BJ (cell line): ENCODE measurements at regions not wholly inside any gene's neighbourhood (a gene's known extent, or its start where the extent isn't known, plus 50 kb on each side); places are given as distances from the start of the nearest gene placed in this dataset.

Experiments used
- CTCF ChIA-PET: fragments of 350-600 bp; formaldehyde crosslinking; extraction: SDS; loops from one replicate; lab custom pipeline; 2021; ENCODE audit warnings: antibody characterized with exemption, inconsistent platforms; lab: Yijun Ruan, JAX
- POLR2A ChIA-PET: fragments of 300-600 bp; sonication (Branson Sonifier 250); formaldehyde crosslinking; extraction: SDS; loops from one replicate; lab custom pipeline; 2021; ENCODE audit warnings: antibody characterized with exemption; lab: Charles Lee
- DNase-seq: peaks from one replicate; pipeline ENCODE4 v3.0.0-alpha.2; 2011; ENCODE audit warnings: low read depth
- H3K27me3 ChIP-seq: 2 replicates; pipeline ENCODE4 v1.6.0; 2011; ENCODE audit warnings: low read length; ENCODE audit not compliant: control insufficient read depth, insufficient read depth
- H3K36me3 ChIP-seq: 2 replicates; pipeline ENCODE4 v1.5.1; 2011; ENCODE audit warnings: low read length; ENCODE audit not compliant: control insufficient read depth, insufficient read depth
- H3K4me3 ChIP-seq: 2 replicates; pipeline ENCODE4 v1.5.1; 2011; ENCODE audit warnings: low read depth, mild to moderate bottlenecking, control low read depth, low read length
- TF ChIP-seq, protein P1 (sequence below): IDR thresholded peaks from 2 replicates; pipeline ENCODE4 v1.5.1; 2011; ENCODE audit warnings: low read depth, mild to moderate bottlenecking, control low read depth, inconsistent platforms, low read length, moderate library complexity; ENCODE audit not compliant: insufficient read depth

DNA sequence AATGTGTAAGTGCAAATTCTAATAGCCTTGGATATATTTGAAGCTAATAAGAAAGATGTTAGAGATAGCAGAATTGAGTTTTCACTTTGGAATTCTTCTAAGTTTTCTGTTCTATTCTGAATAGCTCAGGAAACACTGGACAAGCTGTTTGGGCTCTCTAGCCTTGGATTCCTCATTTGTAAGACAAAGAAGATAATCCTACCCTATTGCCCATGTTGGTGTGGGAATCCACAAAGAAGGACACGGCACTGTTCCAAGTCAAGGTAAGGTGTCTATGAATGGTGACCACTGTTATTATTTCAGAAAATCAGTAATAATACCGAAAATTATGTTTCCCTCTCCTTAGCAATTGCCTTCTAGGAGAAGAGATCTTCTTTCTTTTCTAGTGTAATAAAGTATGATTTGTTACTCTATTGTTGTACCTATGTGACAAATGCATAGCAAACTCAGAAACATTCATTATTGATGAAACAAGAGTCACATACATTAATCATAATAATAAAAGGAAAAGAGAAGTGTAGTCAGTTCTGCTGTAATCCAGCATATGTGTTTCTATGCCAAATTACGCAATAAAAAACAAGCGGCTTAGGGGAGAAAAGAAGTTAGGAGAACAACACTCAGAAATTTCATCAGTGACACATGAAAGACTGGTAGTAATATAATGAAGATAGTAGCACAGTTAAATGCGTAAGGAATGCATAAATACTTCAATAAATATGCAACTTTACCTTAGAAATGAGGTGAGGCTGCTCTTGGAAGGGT is 1012.3 kb upstream of the PHF14 start:
- Histone ChIP-seq H3K4me3 (no peak overlapping the region), H3K36me3 (no peaks in the 10 kb centered on the region), H3K27me3 (no peaks in the 10 kb centered on the region)
- TF ChIP-seq, protein P1, sequence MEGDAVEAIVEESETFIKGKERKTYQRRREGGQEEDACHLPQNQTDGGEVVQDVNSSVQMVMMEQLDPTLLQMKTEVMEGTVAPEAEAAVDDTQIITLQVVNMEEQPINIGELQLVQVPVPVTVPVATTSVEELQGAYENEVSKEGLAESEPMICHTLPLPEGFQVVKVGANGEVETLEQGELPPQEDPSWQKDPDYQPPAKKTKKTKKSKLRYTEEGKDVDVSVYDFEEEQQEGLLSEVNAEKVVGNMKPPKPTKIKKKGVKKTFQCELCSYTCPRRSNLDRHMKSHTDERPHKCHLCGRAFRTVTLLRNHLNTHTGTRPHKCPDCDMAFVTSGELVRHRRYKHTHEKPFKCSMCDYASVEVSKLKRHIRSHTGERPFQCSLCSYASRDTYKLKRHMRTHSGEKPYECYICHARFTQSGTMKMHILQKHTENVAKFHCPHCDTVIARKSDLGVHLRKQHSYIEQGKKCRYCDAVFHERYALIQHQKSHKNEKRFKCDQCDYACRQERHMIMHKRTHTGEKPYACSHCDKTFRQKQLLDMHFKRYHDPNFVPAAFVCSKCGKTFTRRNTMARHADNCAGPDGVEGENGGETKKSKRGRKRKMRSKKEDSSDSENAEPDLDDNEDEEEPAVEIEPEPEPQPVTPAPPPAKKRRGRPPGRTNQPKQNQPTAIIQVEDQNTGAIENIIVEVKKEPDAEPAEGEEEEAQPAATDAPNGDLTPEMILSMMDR: no peak
- ChIA-PET CTCF (no interaction called here), POLR2A (no interaction called here)
- DNase-seq: no peak

DNA sequence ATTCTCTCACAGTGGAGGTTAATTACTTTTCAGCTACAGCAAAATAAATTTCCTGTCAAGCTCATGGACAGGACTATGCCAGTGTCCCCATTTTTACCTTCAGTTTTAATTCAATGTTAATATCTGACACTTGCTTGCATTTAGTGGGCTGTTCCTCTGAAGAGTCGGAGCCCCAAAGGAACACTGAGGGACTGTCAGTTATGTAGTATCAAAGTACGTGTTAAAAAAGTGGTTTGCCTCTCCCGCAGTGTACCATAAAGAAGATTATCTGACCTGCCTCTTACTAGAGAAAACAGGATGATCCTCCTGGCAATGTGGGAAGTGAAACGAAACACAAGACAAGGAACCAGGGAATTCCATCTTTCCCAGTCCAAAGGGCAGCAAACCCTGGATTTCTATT is 1010.9 kb upstream of the PHF14 start:
- no peak for DNase-seq
- Histone ChIP-seq H3K36me3 (no peaks in the 10 kb centered on the region), H3K27me3 (no peaks in the 10 kb centered on the region), H3K4me3 (no peak overlapping the region)
- POLR2A ChIA-PET: no interaction called here
- CTCF ChIA-PET: no interaction called here
- TF ChIP-seq, protein P1: no peak

DNA sequence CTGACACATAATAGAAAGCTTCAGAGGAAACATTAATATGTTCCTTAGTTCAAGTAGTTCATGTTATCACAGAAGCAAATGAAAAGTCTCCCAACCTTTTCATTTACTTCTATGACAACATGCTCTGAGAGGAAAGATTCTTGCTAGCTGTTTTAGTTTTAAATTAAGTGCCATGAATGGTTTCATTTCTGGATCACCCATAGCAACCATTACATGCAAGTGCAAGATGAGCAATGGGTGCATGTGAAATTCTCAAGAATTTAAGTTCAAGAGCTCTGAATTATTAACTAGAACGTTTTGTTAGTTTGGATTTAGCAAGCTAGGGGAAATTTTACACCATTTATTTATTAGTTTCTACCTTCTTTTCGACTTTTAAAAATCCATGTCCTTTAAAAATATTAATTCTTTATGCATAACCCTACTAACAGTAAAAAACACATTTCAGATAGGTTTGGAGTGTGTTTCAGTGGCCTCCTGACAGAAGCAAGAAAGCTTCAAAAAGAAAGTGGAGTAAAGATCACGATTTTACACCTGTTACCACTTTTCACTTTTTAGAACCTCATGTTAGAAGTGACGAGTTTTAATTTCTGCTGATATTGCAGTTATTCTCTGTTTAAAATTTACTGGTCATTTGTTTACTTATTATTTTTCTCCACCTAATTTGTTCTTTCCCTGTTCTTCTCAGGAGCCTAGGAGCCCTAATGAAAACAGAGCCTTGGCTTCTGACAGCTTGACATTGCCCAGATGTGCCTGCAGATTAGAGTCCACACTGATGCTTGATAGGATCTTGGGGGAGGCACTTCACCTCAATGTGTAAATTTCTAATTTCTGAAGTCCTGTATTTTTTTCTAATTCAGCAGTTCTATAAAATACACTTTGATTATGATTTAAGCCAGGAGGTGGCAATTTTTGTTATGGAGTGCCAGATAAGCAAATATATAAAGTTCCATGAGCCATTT is 995.3 kb upstream of the PHF14 start:
- POLR2A ChIA-PET: no interaction called here

GRCh38 chr7:9981742-9982349 is 991.8 kb upstream of the PHF14 start:
- no peaks in the 10 kb centered on the region for H3K36me3 ChIP-seq
- TF ChIP-seq, protein P1: no peak
- ChIA-PET POLR2A (no interaction called here), CTCF (no interaction called here)
- DNase-seq: no peak
- no peaks in the 10 kb centered on the region for H3K27me3 ChIP-seq
- no peak overlapping the region for H3K4me3 ChIP-seq

More for the DNA sequence above, 995.3 kb upstream of the PHF14 start:
- H3K27me3 ChIP-seq: no peaks in the 10 kb centered on the region
- no peaks in the 10 kb centered on the region for H3K36me3 ChIP-seq
- H3K4me3 ChIP-seq: no peak overlapping the region
- DNase-seq: no peak
- CTCF ChIA-PET: no interaction called here
- TF ChIP-seq, protein P1: no peak

DNA sequence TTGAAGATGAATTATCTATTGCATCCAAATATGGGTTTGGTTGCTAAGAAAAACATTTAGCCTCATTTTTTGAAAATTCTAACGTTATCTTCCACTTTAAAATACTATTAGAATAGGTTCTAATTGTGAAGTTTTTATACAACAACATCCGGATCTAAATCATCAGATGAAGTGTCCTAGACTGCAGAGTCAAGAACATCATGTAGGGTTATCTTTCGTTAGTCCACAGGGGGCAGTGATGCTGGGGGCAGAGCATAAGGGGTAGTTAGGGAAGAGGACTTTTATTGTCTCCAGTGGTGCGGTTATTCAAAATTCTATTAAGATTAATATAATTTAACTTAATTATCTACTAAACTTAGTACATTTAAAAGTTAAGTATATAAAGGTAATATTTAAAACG is 990.6 kb upstream of the PHF14 start:
- Histone ChIP-seq H3K27me3 (no peaks in the 10 kb centered on the region), H3K36me3 (no peaks in the 10 kb centered on the region), H3K4me3 (no peak overlapping the region)
- DNase-seq: no peak
- POLR2A ChIA-PET: no interaction called here
- CTCF ChIA-PET: no interaction called here
- TF ChIP-seq, protein P1: no peak
